Smooth muscle cell (in vitro differentiated cells): ENCODE measurements at regions not wholly inside any gene's neighbourhood (a gene's known extent, or its start where the extent isn't known, plus 50 kb on each side); places are given as distances from the start of the nearest gene placed in this dataset.

ENCODE experiments used
- DNase-seq: peaks from one replicate; lab custom pipeline; 2025; ENCODE audit not compliant: unreplicated experiment; lab: John Stamatoyannopoulos, UW
- H2AFZ ChIP-seq: fragments of 200-600 bp; sonication (generic); 2 replicates; pipeline ENCODE4 v1.6.0; 2016; ENCODE audit warnings: antibody characterized with exemption, low read depth, mild to moderate bottlenecking
- H3F3A ChIP-seq: fragments of 200-600 bp; sonication (generic); 2 replicates; pipeline ENCODE4 v1.6.0; 2017; ENCODE audit warnings: antibody characterized with exemption, low read depth
- H3K27ac ChIP-seq: fragments of 200-600 bp; sonication (generic); 2 replicates; pipeline ENCODE4 v1.5.1; 2016; ENCODE audit warnings: low read depth, mild to moderate bottlenecking
- H3K27me3 ChIP-seq: fragments of 200-600 bp; sonication (generic); 2 replicates; pipeline ENCODE4 v1.6.1; 2016; ENCODE audit warnings: low read depth, mild to moderate bottlenecking
- H3K36me3 ChIP-seq: fragments of 200-600 bp; sonication (generic); 2 replicates; pipeline ENCODE4 v1.5.1; 2016; ENCODE audit warnings: low read depth
- H3K4me1 ChIP-seq: fragments of 200-600 bp; sonication (generic); 2 replicates; pipeline ENCODE4 v1.5.1; 2016; ENCODE audit warnings: low read depth
- H3K4me2 ChIP-seq: fragments of 200-600 bp; sonication (generic); 2 replicates; pipeline ENCODE4 v1.6.0; 2016; ENCODE audit warnings: mild to moderate bottlenecking
- H3K4me3 ChIP-seq: fragments of 200-600 bp; sonication (generic); 2 replicates; pipeline ENCODE4 v1.5.1; 2016; ENCODE audit warnings: mild to moderate bottlenecking
- H3K79me2 ChIP-seq: fragments of 200-600 bp; sonication (generic); 2 replicates; pipeline ENCODE4 v1.6.0; 2016; ENCODE audit warnings: low read depth, mild to moderate bottlenecking
- H3K9ac ChIP-seq: fragments of 200-600 bp; sonication (generic); 2 replicates; pipeline ENCODE4 v1.6.0; 2016; ENCODE audit warnings: low read depth
- H3K9me3 ChIP-seq: fragments of 200-600 bp; sonication (generic); replicated peaks from 2 replicates; pipeline ENCODE4 v1.5.1; 2016; ENCODE audit warnings: low read depth
- H4K20me1 ChIP-seq: fragments of 200-600 bp; sonication (generic); 2 replicates; pipeline ENCODE4 v1.6.0; 2016; ENCODE audit warnings: low read depth
- WGBS: methylation state at CpG from one replicate; pipeline ENCODE4 v1.1.7; 2016; ENCODE audit warnings: low lambda C conversion rate; 5-methylcytosine and 5-hydroxymethylcytosine counted together
- TF ChIP-seq, protein P1 (sequence below): fragments of 200-600 bp; sonication (generic); IDR thresholded peaks from 2 replicates; pipeline ENCODE4 v1.5.1; 2017; ENCODE audit warnings: borderline replicate concordance, mild to moderate bottlenecking, antibody characterized with exemption; ENCODE audit not compliant: insufficient read depth, poor library complexity, severe bottlenecking

DNA sequence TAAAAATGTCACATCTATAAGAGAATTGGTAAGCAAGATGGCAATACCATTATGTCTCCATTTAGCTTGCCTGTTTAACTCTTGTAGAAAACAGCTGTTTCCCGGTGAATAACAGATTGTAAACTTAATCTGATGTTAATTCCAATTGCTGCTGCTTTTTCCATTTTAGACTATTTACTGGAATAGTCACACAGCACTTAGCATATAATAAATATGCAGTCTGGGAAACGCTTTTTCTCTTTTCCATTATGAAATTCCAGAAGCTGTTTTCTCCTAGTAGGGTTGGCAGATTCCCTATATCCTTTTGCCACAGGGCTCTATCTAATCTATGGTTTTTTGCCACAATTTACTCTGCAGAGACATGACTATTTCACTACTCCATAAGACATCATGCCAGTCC is 148.0 kb downstream of the CEMIP2 start:
- no peaks in the 10 kb centered on the region for H3K79me2 ChIP-seq
- H3K4me2 ChIP-seq: no peak overlapping the region
- WGBS: 55% methylated on average over 2 of the region's 2 CpGs
- TF ChIP-seq, protein P1, sequence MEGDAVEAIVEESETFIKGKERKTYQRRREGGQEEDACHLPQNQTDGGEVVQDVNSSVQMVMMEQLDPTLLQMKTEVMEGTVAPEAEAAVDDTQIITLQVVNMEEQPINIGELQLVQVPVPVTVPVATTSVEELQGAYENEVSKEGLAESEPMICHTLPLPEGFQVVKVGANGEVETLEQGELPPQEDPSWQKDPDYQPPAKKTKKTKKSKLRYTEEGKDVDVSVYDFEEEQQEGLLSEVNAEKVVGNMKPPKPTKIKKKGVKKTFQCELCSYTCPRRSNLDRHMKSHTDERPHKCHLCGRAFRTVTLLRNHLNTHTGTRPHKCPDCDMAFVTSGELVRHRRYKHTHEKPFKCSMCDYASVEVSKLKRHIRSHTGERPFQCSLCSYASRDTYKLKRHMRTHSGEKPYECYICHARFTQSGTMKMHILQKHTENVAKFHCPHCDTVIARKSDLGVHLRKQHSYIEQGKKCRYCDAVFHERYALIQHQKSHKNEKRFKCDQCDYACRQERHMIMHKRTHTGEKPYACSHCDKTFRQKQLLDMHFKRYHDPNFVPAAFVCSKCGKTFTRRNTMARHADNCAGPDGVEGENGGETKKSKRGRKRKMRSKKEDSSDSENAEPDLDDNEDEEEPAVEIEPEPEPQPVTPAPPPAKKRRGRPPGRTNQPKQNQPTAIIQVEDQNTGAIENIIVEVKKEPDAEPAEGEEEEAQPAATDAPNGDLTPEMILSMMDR: no peak
- no peaks in the 10 kb centered on the region for H4K20me1 ChIP-seq
- no peak overlapping the region for H3K27ac ChIP-seq
- DNase-seq: no peak
- no peaks in the 10 kb centered on the region for H3K4me1 ChIP-seq
- H3K27me3 ChIP-seq: no peaks in the 10 kb centered on the region
- no peaks in the 10 kb centered on the region for H3F3A ChIP-seq
- no peak overlapping the region for H2AFZ ChIP-seq
- no peaks in the 10 kb centered on the region for H3K36me3 ChIP-seq
- no peaks in the 10 kb centered on the region for H3K9me3 ChIP-seq
- H3K9ac ChIP-seq: no peak overlapping the region
- H3K4me3 ChIP-seq: no peak overlapping the region

DNA sequence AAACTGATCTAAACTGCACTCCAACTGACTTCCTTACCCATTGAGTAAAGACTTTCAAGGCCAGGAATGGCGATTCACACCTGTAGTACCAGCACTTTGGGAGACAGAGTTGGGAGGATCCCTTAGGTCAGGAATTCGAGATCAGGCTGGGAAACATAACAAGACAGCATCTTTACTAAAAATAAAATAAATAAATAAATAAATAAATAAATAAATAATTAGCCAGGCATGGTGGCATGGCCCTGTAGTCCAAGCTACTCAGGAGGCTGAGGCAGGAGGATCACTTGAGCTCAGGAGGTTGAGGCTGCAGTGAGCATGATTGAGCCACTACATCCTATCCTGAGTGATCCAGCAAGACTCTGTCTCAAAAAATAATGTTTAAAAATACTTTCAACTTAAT is 148.4 kb downstream of the CEMIP2 start:
- no peak for DNase-seq
- no peaks in the 10 kb centered on the region for H3K36me3 ChIP-seq
- no peaks in the 10 kb centered on the region for H3K4me1 ChIP-seq
- H4K20me1 ChIP-seq: no peaks in the 10 kb centered on the region
- H2AFZ ChIP-seq: no peak overlapping the region
- TF ChIP-seq, protein P1: no peak
- H3K4me3 ChIP-seq: no peak overlapping the region
- H3K4me2 ChIP-seq: no peak overlapping the region
- H3K27me3 ChIP-seq: no peaks in the 10 kb centered on the region
- H3K9me3 ChIP-seq: no peaks in the 10 kb centered on the region
- WGBS: 97% methylated on average over 2 of the region's 2 CpGs
- H3K79me2 ChIP-seq: no peaks in the 10 kb centered on the region
- no peak overlapping the region for H3K9ac ChIP-seq
- H3F3A ChIP-seq: no peaks in the 10 kb centered on the region
- H3K27ac ChIP-seq: no peak overlapping the region

DNA sequence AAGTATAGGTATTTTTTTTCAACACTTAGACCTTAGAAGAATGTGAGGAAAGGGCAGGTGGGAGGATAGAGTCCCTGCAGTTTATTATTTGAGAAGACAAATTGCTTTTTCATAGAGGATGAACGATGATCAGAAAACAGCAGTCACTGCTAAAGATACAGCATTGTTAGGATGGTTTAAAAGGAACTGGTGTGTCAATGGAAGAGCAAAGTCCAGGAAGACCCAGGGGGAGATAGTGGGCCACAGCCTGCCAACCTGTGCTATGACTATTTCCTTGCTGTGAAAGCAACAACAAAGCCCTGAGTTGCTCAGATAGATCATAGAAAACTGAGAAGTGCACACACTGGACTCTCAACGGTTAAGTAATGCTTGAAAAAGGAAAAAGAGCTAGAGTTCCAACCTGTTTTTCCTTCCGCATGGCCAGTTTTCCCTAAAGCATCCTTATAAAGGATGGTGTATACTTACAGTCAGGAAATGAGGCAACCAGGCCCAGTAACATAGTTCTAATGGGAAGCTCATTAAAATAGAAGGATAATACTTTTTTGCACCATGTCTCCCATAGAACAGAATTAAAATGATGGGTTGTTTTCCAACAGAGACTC is 153.8 kb downstream of the CEMIP2 start:
- no peak overlapping the region for H3K9ac ChIP-seq
- TF ChIP-seq, protein P1: no peak
- no peak overlapping the region for H3K4me2 ChIP-seq
- no peak overlapping the region for H3K27ac ChIP-seq
- H3K9me3 ChIP-seq: peaks cover 4% of the 10 kb centered on the region
- no peak overlapping the region for H3K4me3 ChIP-seq
- H3F3A ChIP-seq: no peaks in the 10 kb centered on the region
- WGBS: 90% methylated on average over 3 of the region's 3 CpGs
- no peaks in the 10 kb centered on the region for H4K20me1 ChIP-seq
- no peak for DNase-seq
- peaks cover under 1% of the 10 kb centered on the region for H3K4me1 ChIP-seq
- H3K36me3 ChIP-seq: no peaks in the 10 kb centered on the region
- no peak overlapping the region for H2AFZ ChIP-seq
- no peaks in the 10 kb centered on the region for H3K79me2 ChIP-seq
- H3K27me3 ChIP-seq: no peaks in the 10 kb centered on the region

DNA sequence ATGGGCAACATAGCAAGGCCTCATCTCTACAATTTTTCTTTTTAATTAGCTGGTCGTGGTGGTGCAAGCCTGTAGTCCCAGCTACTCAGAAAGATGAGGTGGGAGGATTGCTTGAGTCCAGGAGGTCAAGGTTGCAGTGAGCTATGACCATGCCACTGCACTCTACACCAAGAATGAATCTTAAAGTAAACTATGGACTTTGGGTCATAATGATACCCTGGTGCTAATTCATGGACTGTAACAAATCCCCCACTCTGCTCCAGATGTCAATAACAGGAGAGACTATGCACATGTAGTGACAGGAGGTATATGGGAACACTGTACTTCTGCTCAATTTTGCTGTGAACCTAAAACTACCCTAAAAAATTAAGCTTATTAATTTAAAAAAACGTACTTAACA is 155.4 kb downstream of the CEMIP2 start:
- TF ChIP-seq, protein P1: no peak
- H3K4me1 ChIP-seq: peaks cover 7% of the 10 kb centered on the region
- no peaks in the 10 kb centered on the region for H3K36me3 ChIP-seq
- no peak overlapping the region for H3K4me3 ChIP-seq
- H3K27ac ChIP-seq: no peak overlapping the region
- no peaks in the 10 kb centered on the region for H3K27me3 ChIP-seq
- H3K9me3 ChIP-seq: peaks cover 4% of the 10 kb centered on the region
- H3K4me2 ChIP-seq: no peak overlapping the region
- no peak overlapping the region for H3K9ac ChIP-seq
- no peak for DNase-seq
- H4K20me1 ChIP-seq: no peaks in the 10 kb centered on the region
- H3F3A ChIP-seq: no peaks in the 10 kb centered on the region
- H3K79me2 ChIP-seq: no peaks in the 10 kb centered on the region
- H2AFZ ChIP-seq: no peak overlapping the region
- WGBS: 89% methylated on average over 2 of the region's 2 CpGs
